BLaER1 (cell line): ENCODE measurements at regions not wholly inside any gene's neighbourhood (a gene's known extent, or its start where the extent isn't known, plus 50 kb on each side); places are given as distances from the start of the nearest gene placed in this dataset.
"Not testable (repeated sequence)": the region's sequence is repeated elsewhere in the genome, so short reads cannot be mapped to it uniquely, and the experiment has no call there.

Source experiments
- H3K27ac ChIP-seq: shearing (Covaris generic); formaldehyde crosslinking; 2 replicates; pipeline ENCODE4 v1.8.1; 2022
- H3K27me3 ChIP-seq: shearing (Covaris generic); formaldehyde crosslinking; 2 replicates; pipeline ENCODE4 v1.8.1; 2022
- H3K36me3 ChIP-seq: shearing (Covaris generic); formaldehyde crosslinking; 2 replicates; pipeline ENCODE4 v1.8.1; 2022
- H3K4me1 ChIP-seq: shearing (Covaris generic); formaldehyde crosslinking; 2 replicates; pipeline ENCODE4 v1.8.1; 2022
- H3K4me2 ChIP-seq: shearing (Covaris generic); formaldehyde crosslinking; 2 replicates; pipeline ENCODE4 v1.8.1; 2022
- H3K4me3 ChIP-seq: shearing (Covaris generic); formaldehyde crosslinking; 2 replicates; pipeline ENCODE4 v1.8.1; 2022
- H3K9ac ChIP-seq: shearing (Covaris generic); formaldehyde crosslinking; 2 replicates; pipeline ENCODE4 v1.8.1; 2022
- H3K9me3 ChIP-seq: shearing (Covaris generic); formaldehyde crosslinking; 2 replicates; pipeline ENCODE4 v1.8.1; 2022
- H4K20me1 ChIP-seq: shearing (Covaris generic); formaldehyde crosslinking; 2 replicates; pipeline ENCODE4 v1.8.1; 2022
- Cebpa-rat ChIP-seq: shearing (Covaris generic); IDR thresholded peaks from 2 replicates; pipeline ENCODE4 v1.8.1; 2022

- Histone ChIP-seq H3K4me2 (no peak overlapping the region), H4K20me1 (no peaks in the 10 kb centered on the region), H3K36me3 (no peaks in the 10 kb centered on the region), H3K9me3 (no peaks in the 10 kb centered on the region), H3K9ac (no peak overlapping the region), H3K4me1 (no peaks in the 10 kb centered on the region), H3K27me3 (no peaks in the 10 kb centered on the region), H3K4me3 (no peak overlapping the region), H3K27ac (no peak overlapping the region)
- no peak for TF ChIP-seq Cebpa-rat
Observed at GRCh38 chr15:69615736-69616135, 163.1 kb downstream of the RPLP1 start.

GRCh38 chr15:69616558-69616957 is 163.9 kb downstream of the RPLP1 start:
- Histone ChIP-seq H3K9me3 (no peaks in the 10 kb centered on the region), H3K4me2 (no peak overlapping the region), H3K27me3 (no peaks in the 10 kb centered on the region), H4K20me1 (no peaks in the 10 kb centered on the region), H3K4me1 (no peaks in the 10 kb centered on the region), H3K27ac (no peak overlapping the region), H3K9ac (no peak overlapping the region), H3K36me3 (no peaks in the 10 kb centered on the region), H3K4me3 (no peak overlapping the region)
- no peak for TF ChIP-seq Cebpa-rat

- H4K20me1 ChIP-seq, H3K4me3 ChIP-seq, H3K9ac ChIP-seq, H3K36me3 ChIP-seq, H3K27me3 ChIP-seq, H3K4me2 ChIP-seq, H3K27ac ChIP-seq, H3K4me1 ChIP-seq, H3K9me3 ChIP-seq: not testable (repeated sequence)
Observed at GRCh38 chr15:69617144-69617543, 164.5 kb downstream of the RPLP1 start.

- Histone ChIP-seq H3K27me3 (no peaks in the 10 kb centered on the region), H3K9me3 (peaks cover 10% of the 10 kb centered on the region; the same call in 1 of the 2 replicates), H3K4me2 (no peak overlapping the region), H3K4me3 (no peak overlapping the region), H3K4me1 (peaks cover 5% of the 10 kb centered on the region), H4K20me1 (no peaks in the 10 kb centered on the region), H3K27ac (no peak overlapping the region), H3K36me3 (no peaks in the 10 kb centered on the region), H3K9ac (no peak overlapping the region)
- TF ChIP-seq Cebpa-rat = no peak
Observed at GRCh38 chr15:69623392-69624154, 171.0 kb downstream of the RPLP1 start.

GRCh38 chr15:69624155-69624520 is 171.5 kb downstream of the RPLP1 start:
- Histone ChIP-seq H3K9me3 (peaks cover 10% of the 10 kb centered on the region; the same call in 1 of the 2 replicates), H3K27me3 (no peaks in the 10 kb centered on the region), H3K27ac (no peak overlapping the region), H3K9ac (no peak overlapping the region), H3K4me3 (no peak overlapping the region), H3K4me1 (peaks cover 5% of the 10 kb centered on the region), H3K4me2 (no peak overlapping the region; the same call in 1 of the 2 replicates), H4K20me1 (no peaks in the 10 kb centered on the region), H3K36me3 (no peaks in the 10 kb centered on the region)
- no peak for TF ChIP-seq Cebpa-rat

GRCh38 chr15:69624816-69625215 is 172.2 kb downstream of the RPLP1 start:
- H3K36me3 ChIP-seq = no peaks in the 10 kb centered on the region
- no peak for TF ChIP-seq Cebpa-rat
- H3K9me3 ChIP-seq = peaks cover 10% of the 10 kb centered on the region; the same call in 1 of the 2 replicates
- H3K4me3 ChIP-seq = no peak overlapping the region
- no peak overlapping the region; the same call in 1 of the 2 replicates for H3K4me2 ChIP-seq
- no peak overlapping the region for H3K9ac ChIP-seq
- peaks cover 5% of the 10 kb centered on the region for H3K4me1 ChIP-seq
- no peak overlapping the region for H3K27ac ChIP-seq
- no peaks in the 10 kb centered on the region for H4K20me1 ChIP-seq
- H3K27me3 ChIP-seq = no peaks in the 10 kb centered on the region

- no peaks in the 10 kb centered on the region for H4K20me1 ChIP-seq
- H3K36me3 ChIP-seq = no peaks in the 10 kb centered on the region
- H3K4me3 ChIP-seq = no peak overlapping the region
- H3K9ac ChIP-seq = no peak overlapping the region
- H3K27me3 ChIP-seq = no peaks in the 10 kb centered on the region
- peaks cover 10% of the 10 kb centered on the region; the same call in 1 of the 2 replicates for H3K9me3 ChIP-seq
- no peak for TF ChIP-seq Cebpa-rat
- no peak overlapping the region for H3K27ac ChIP-seq
- H3K4me1 ChIP-seq = peaks cover 5% of the 10 kb centered on the region
- no peak overlapping the region for H3K4me2 ChIP-seq
Observed at GRCh38 chr15:69625328-69625727, 172.7 kb downstream of the RPLP1 start.

- H3K9ac ChIP-seq = no peak overlapping the region
- no peak overlapping the region for H3K4me3 ChIP-seq
- no peak overlapping the region for H3K4me2 ChIP-seq
- no peaks in the 10 kb centered on the region for H3K36me3 ChIP-seq
- H3K4me1 ChIP-seq = peaks cover 5% of the 10 kb centered on the region
- no peaks in the 10 kb centered on the region for H4K20me1 ChIP-seq
- peaks cover 10% of the 10 kb centered on the region; the same call in 1 of the 2 replicates for H3K9me3 ChIP-seq
- H3K27me3 ChIP-seq = no peaks in the 10 kb centered on the region
- no peak for TF ChIP-seq Cebpa-rat
- H3K27ac ChIP-seq = no peak overlapping the region
Observed at GRCh38 chr15:69626095-69627066, 173.8 kb downstream of the RPLP1 start.

GRCh38 chr15:69627548-69628158 is 175.0 kb downstream of the RPLP1 start:
- Histone ChIP-seq H3K27me3 (0 out of 2 replicates have a peak, but pooled peaks cover 2% of the 10 kb centered on the region), H4K20me1 (no peaks in the 10 kb centered on the region)
- no peak for TF ChIP-seq Cebpa-rat

More at GRCh38 chr15:69627548-69628158, 175.0 kb downstream of the RPLP1 start:
- H3K4me3 ChIP-seq = no peak overlapping the region
- no peak overlapping the region for H3K9ac ChIP-seq
- H3K36me3 ChIP-seq = no peaks in the 10 kb centered on the region
- H3K4me2 ChIP-seq = no peak overlapping the region
- H3K27ac ChIP-seq = no peak overlapping the region
- peaks cover 5% of the 10 kb centered on the region for H3K4me1 ChIP-seq
- H3K9me3 ChIP-seq = peaks cover 7% of the 10 kb centered on the region; the same call in 1 of the 2 replicates
